PFSK-1 (cell line): ENCODE measurements at regions not wholly inside any gene's neighbourhood (a gene's known extent, or its start where the extent isn't known, plus 50 kb on each side); places are given as distances from the start of the nearest gene placed in this dataset.

Experiments used
- FOXP2 ChIP-seq: optimal IDR thresholded peaks from 2 replicates; pipeline ENCODE3; 2011; ENCODE audit warnings: borderline replicate concordance, control low read depth, inconsistent platforms; ENCODE audit not compliant: insufficient read depth; ENCODE audit errors: extremely low read length, extremely low read depth
- POLR2AphosphoS5 ChIP-seq: IDR thresholded peaks from 2 replicates; pipeline ENCODE4 v1.6.1; 2012; ENCODE audit warnings: low read depth, mild to moderate bottlenecking, control low read depth, low read length, moderate library complexity
- REST ChIP-seq, 2 experiments: IDR thresholded peaks; 2 replicates each; pipeline versions ENCODE4 v1.6.1 to v1.8.0; 2011 to 2012; ENCODE audit warnings: low read depth in 2 of 2, low read length in 2 of 2, control low read depth in 1 of 2, inconsistent platforms in 1 of 2, mild to moderate bottlenecking in 1 of 2, moderate library complexity in 1 of 2; ENCODE audit not compliant: insufficient read depth in 1 of 2
- SIN3A ChIP-seq: IDR thresholded peaks from 2 replicates; pipeline ENCODE4 v1.6.1; 2012; ENCODE audit warnings: mild to moderate bottlenecking, low read length, moderate library complexity, borderline replicate concordance; ENCODE audit not compliant: insufficient read depth
- TAF1 ChIP-seq: IDR thresholded peaks from 2 replicates; pipeline ENCODE4 v1.6.1; 2012; ENCODE audit warnings: low read length, control low read depth, borderline replicate concordance; ENCODE audit not compliant: insufficient read depth

- TF ChIP-seq REST (IDR thresholded peaks at IDR 0.05; ENCODE audit: insufficient read depth in 1 of 2, low read depth in 2 of 2, low read length in 2 of 2) = no peak
- TF ChIP-seq SIN3A = no peak
- no peak for TF ChIP-seq FOXP2
- no peak for TF ChIP-seq TAF1
- TF ChIP-seq POLR2AphosphoS5 = no peak
Measured at GRCh38 chr7:15143936-15144335, 241.4 kb upstream of the DGKB start.

- TF ChIP-seq SIN3A (no peak), FOXP2 (no peak), POLR2AphosphoS5 (no peak), TAF1 (no peak), REST (IDR thresholded peaks at IDR 0.05; ENCODE audit: insufficient read depth in 1 of 2, low read depth in 2 of 2, low read length in 2 of 2) (no peak)
Measured at GRCh38 chr7:15143121-15143520, 240.6 kb upstream of the DGKB start.

DNA sequence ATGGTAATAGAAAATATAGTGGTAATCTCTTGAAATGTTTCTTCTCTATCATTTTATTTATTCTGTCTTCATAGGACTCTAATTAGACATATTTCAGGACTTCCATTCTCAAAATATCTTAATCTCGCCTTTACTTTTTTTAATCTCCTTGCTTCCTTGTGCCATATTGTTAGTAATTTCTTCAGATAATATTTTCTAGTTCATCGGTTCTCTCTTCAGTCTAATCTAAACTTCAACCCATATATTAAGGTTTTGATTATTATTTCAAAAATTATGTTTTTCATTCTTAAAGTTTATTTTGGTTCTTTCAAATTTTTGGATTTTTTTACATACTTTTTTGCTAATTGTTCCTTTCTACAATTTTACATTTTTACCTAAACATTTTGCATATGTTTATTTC lies 237.9 kb upstream of the DGKB start:
- TF ChIP-seq REST (IDR thresholded peaks at IDR 0.05; ENCODE audit: insufficient read depth in 1 of 2, low read depth in 2 of 2, low read length in 2 of 2) = no peak
- no peak for TF ChIP-seq POLR2AphosphoS5
- no peak for TF ChIP-seq SIN3A
- no peak for TF ChIP-seq FOXP2
- TF ChIP-seq TAF1 = no peak

- TF ChIP-seq SIN3A = no peak
- no peak for TF ChIP-seq TAF1
- no peak for TF ChIP-seq FOXP2
- no peak for TF ChIP-seq REST (IDR thresholded peaks at IDR 0.05; ENCODE audit: insufficient read depth in 1 of 2, low read depth in 2 of 2, low read length in 2 of 2)
Measured at GRCh38 chr7:15131661-15132060, 229.1 kb upstream of the DGKB start.

GRCh38 chr7:15130666-15131541 lies 228.4 kb upstream of the DGKB start:
- TF ChIP-seq FOXP2 = no peak
